Occipital lobe (tissue), 1 donor: ENCODE measurements at regions not wholly inside any gene's neighbourhood (a gene's known extent, or its start where the extent isn't known, plus 50 kb on each side); places are given as distances from the start of the nearest gene placed in this dataset.
"Not testable (repeated sequence)": the region's sequence is repeated elsewhere in the genome, so short reads cannot be mapped to it uniquely, and the experiment has no call there.

Experiments
- DNase-seq: peaks from one replicate; lab custom pipeline; 2025; lab: John Stamatoyannopoulos, UW

- DNase-seq: no peak
Observed at GRCh38 chr4:26044524-26044923, 130.5 kb downstream of the SMIM20 start.

DNA sequence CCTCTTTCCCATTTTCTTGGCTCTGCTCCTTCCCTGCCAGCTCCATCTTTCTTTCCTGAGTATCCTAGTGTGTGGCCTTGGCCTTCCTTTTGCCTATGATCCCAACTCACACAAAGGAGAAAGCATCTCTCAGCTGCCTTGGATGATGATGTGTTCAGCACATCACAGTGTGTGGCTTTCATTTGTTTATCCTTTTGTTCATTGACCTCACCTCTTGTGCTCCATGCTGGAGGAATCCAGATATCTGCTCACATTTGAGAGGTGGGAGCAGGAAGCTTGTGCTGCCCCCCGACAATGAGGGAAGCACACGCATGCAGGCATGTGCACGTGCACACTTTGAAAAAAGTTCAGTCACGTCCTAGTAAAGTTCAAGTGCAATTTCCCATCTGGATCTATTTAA, 131.0 kb downstream of the SMIM20 start:
- no peak for DNase-seq

GRCh38 chr4:26047795-26048194, 133.8 kb downstream of the SMIM20 start:
- no peak for DNase-seq

- DNase-seq: no peak
Observed at GRCh38 chr4:26048378-26048882, 134.4 kb downstream of the SMIM20 start.

DNA sequence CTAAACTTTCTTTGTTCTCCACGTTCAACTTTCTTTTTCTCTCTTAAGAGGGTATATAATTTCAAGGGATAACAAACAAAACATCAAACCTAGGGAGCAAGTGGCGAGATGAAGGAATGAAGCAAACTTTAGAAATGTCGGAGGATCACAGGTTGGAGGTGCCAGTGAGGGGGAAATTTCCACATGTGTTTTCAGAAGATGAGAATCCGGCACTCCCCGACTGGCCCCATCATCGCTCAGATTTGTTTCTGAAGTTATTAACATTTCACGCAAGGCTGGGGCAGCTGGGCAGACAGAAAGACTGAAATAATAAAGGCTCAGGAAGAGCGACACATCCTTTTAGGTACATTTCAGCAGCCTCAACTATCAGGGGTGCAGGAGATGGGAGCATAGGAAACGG, 134.9 kb downstream of the SMIM20 start:
- DNase-seq: no peak

DNA sequence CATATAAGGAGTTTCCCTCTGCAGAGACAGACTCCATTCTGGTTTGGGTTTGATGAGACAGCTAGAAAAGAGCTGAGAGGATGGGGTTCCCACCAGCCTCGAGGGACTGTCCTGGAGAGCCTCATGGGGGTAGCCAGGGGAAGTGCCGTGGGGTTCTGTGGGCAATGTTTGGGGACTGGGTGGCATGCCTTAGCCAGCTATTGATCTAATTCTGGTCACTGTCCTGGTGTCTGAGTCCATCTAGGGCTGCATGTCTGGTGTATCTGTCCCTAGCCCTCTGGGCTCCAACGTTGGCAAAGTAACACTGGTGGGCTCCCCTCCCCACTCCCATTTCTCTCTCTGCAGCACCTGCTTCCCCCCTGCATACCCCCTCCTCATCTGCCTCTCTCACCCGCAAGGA, 135.4 kb downstream of the SMIM20 start:
- no peak for DNase-seq

- DNase-seq: no peak
Observed at GRCh38 chr4:26050212-26050643, 136.2 kb downstream of the SMIM20 start.

GRCh38 chr4:26050671-26051070, 136.7 kb downstream of the SMIM20 start:
- no peak for DNase-seq

GRCh38 chr4:26051240-26051639, 137.2 kb downstream of the SMIM20 start:
- DNase-seq: no peak

- DNase-seq: no peak
Observed at GRCh38 chr4:26052663-26053541, 138.9 kb downstream of the SMIM20 start.

- no peak for DNase-seq
Observed at GRCh38 chr4:26053761-26054160, 139.7 kb downstream of the SMIM20 start.

DNA sequence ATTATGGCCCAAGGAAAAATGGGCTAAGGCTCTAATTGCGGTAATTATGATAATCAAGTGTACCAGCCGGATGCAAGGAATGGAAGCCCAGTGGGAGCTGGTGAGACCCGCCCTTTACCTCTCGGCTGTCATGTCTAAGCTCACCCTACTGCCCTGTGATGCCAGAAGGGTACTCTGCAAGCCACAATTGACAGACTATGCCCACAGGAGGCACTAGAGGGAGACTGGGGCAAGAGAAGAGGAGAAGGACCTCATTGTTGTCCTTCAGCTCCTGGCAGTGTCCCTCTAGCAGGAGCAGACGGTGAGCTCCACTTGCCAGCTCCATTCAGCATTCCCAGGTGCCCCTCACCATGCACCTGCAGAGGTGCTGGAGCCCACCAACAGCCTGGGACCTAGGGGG, 141.8 kb downstream of the SMIM20 start:
- no peak for DNase-seq

DNA sequence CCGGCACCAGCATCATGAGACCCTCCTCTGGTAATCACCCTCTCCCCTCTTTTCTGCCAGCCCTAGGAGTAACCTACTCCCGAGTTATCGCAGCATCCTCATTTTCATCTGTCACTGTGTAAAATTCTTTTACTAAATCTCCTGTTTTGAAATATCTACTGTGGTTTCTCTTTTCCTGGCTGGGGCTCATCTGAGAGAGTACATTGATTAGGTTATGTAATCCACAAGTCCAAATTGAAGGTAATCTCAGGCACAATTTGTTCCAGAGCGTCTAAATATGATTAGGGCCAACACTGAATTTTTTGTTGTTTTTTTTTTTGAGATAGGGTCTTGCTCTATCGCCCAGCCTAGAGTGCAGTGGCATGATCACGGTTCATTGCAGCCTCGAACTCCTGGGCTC, 142.4 kb downstream of the SMIM20 start:
- no peak for DNase-seq

GRCh38 chr4:26057839-26058238, 143.8 kb downstream of the SMIM20 start:
- not testable (repeated sequence) for DNase-seq

DNA sequence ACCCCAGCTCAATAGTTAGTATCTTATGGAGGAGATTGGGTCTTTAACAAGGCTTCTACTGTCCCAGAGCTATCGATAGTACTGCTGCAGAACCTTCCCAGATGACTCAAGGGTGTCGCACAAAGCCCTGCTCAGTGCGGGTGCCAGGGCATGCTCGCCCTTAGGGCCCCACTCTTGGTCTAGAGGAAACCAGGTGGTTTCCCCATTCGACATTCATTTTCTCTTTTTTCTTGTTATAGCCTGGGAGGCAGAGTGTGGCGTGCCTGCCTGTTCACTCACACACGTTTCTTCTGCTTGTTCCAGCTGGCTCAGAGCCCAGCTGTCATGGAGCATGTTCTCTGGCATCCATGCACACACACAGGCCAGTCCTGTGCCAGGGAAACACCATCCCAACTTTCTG, 144.5 kb downstream of the SMIM20 start:
- no peak for DNase-seq

GRCh38 chr4:26059391-26060154, 145.6 kb downstream of the SMIM20 start:
- no peak for DNase-seq

DNA sequence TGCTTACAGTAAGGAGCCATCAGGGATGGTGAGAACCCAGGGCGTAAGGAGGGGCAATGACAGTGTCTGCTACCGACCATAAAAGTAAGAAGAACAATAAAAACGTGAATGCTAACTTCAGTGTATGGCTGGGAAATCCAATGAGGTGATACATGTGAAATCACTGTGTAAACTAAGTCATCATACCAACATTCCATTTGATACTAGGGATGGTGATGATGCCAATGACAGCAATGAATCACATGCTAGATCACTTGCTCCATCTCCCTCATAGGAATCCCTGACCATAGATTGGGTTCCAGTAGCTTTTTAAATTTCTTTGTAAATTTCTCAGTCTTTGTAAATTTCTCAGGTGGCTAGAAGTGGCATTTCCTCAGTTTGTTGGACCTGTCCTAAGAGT, 146.3 kb downstream of the SMIM20 start:
- no peak for DNase-seq

DNA sequence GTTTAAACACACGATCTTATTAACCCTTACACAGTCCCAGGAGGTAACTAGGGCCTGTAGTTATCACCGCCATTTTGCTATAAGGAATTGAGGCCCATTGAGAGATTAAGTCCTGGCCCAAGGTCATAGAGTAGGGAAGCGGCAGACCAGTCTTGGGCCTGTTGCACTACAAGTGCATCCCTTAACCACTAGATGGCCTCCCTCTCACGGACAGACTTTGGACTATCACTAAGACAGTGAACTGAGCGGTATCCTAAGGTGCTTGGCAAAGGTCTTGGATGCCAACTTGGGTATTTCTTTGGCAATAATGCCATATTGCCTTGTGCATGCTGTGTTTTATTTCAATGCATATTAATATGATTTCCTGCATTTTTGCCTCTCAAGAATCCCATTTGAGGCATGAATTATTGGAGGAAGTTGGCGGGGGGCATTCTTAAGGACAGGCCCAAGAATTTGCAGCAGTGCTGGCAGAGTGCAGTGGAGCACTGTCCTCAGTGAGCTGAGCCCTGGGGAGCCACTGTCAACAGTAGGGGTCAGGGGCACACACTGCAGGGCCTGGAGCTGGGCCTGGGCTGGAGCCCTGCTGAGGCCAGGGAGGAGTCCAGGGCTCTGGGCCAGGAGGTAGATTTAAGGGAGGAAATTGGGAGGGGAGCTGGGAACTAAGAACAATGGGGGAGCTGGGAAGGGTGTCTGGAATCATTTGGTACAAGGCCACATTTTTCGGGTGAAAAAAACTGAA, 147.4 kb downstream of the SMIM20 start:
- no peak for DNase-seq

- DNase-seq: no peak
Observed at GRCh38 chr4:26062215-26062614, 148.2 kb downstream of the SMIM20 start.

DNA sequence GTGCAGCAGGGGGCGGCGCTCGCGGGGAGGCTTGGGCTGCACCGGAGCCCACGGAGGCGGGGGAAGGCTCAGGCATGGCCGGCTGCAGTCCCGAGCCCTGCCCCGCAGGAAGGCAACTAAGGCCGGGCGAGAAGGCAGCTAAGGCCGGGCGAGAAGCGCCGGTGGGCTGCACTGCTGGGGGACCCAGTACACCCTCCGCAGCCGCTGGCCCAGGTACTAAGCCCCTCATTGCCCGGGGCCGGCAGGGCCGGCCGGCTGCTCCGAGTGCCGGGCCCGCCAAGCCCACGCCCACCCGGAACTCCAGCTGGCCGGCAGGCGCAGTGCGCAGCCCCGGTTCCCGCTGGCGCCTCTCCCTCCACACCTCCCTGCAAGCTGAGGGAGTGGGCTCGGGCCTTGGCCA, 150.0 kb downstream of the SMIM20 start:
- DNase-seq: not testable (repeated sequence)

DNA sequence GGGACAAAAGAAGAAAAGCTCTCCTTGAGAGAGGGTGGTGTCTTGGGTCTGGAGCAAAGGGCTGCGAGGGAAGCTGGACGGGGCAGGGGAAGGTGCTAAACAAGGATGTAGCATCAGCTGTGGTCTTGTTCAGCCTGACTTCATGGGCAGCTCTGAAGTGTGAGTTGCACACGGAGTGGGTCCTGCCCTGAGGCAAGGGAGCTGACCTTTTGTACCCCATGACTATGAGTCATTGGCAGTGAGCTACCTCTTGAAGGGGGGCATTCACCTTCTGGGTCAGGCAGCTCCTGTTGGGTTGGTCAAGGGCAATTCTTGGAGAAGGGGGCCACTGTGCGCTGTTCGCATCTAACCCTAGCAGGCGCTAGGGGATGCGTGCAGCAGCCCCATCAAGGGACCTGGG, 151.8 kb downstream of the SMIM20 start:
- no peak for DNase-seq

DNA sequence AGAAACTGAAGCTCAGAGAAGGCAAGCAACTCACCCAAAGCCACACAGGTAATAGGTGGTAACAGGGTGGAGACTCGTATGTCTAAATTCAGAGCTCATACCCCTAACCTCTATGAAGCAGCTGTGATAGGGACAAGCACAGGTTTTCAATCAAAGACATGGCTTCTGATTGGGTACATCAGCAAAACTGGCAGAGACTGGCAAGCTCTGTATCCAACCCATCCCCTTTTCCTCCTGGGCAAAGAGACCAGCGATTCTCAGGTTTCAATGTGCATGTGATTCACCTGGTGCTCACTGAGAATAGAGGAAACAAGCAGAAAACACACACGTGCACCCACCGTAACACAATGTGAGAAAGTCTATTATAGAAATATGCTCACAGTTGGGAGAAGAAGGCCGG, 153.0 kb downstream of the SMIM20 start:
- no peak for DNase-seq
